ENCODE measurements at regions not wholly inside any gene's neighbourhood (a gene's known extent, or its start where the extent isn't known, plus 50 kb on each side); places are given as distances from the start of the nearest gene placed in this dataset.

DNA sequence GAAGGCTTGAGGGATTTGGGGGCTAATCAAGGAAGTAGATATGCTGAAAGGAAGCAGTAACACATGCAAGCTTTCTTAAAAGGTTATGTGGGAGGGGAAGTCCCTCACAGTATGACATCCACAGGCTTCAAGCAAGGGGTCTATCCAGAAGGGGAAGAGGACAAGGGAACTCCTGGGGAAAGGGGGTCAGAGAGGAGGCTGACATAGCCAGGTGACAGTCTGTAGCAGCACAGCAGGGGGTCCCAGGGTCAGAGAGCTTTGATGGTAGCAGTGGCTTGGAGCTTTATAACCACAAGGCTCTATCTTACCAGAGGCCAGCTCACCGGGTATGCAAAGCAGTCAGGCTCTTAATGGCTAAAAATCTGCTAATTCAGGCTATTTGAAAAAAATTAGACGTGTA, 150.6 kb upstream of the NSMCE3 start (continued):
- TF ChIP-seq KDM4A (IDR thresholded peaks at IDR 0.05; ENCODE audit: low read depth, low read length, severe bottlenecking) = no peak
- TF ChIP-seq KDM1A (IDR thresholded peaks at IDR 0.05; ENCODE audit: borderline replicate concordance, low read length) = no peak
- TF ChIP-seq POLR2AphosphoS5 (IDR thresholded peaks at IDR 0.05; ENCODE audit: low read depth, low read length) = no peak
- TF ChIP-seq EGR1 (IDR thresholded peaks at IDR 0.05; ENCODE audit: borderline replicate concordance, low read depth, low read length) = no peak
- no peak for TF ChIP-seq SIX5 (IDR thresholded peaks at IDR 0.05; ENCODE audit: low read depth, low read length)

All from H1 (cell line).